Progenitor cell of endocrine pancreas (in vitro differentiated cells): ENCODE measurements at regions not wholly inside any gene's neighbourhood (a gene's known extent, or its start where the extent isn't known, plus 50 kb on each side); places are given as distances from the start of the nearest gene placed in this dataset.

Experiments
- DNase-seq: peaks from one replicate; pipeline ENCODE4 v3.0.0; 2021; ENCODE audit warnings: low spot score; ENCODE audit not compliant: unreplicated experiment
- H3K27ac Mint-ChIP-seq: 2 replicates; pipeline ENCODE4 v1.8.0; 2021; ENCODE audit warnings: mild to moderate bottlenecking, moderate library complexity, mixed read lengths
- H3K27me3 Mint-ChIP-seq: 2 replicates; pipeline ENCODE4 v1.8.0; 2021; ENCODE audit warnings: mixed read lengths
- H3K36me3 Mint-ChIP-seq: 2 replicates; pipeline ENCODE4 v1.8.0; 2022; ENCODE audit warnings: mixed read lengths; ENCODE audit not compliant: insufficient read depth
- H3K4me1 Mint-ChIP-seq: 2 replicates; pipeline ENCODE4 v1.8.0; 2021; ENCODE audit warnings: low read depth, mixed read lengths
- H3K4me3 Mint-ChIP-seq: 2 replicates; pipeline ENCODE4 v1.8.0; 2021; ENCODE audit warnings: low read depth, mild to moderate bottlenecking, moderate library complexity, mixed read lengths
- H3K9me3 Mint-ChIP-seq: 2 replicates; pipeline ENCODE4 v1.8.0; 2021; ENCODE audit warnings: low read depth, mixed read lengths
- TF ChIP-seq, protein P1 (sequence below): fragments of 200-600 bp; sonication (generic); IDR thresholded peaks from one replicate; pipeline ENCODE4 v1.5.0; 2021; ENCODE audit warnings: antibody characterized with exemption, mild to moderate bottlenecking; ENCODE audit not compliant: unreplicated experiment

DNA sequence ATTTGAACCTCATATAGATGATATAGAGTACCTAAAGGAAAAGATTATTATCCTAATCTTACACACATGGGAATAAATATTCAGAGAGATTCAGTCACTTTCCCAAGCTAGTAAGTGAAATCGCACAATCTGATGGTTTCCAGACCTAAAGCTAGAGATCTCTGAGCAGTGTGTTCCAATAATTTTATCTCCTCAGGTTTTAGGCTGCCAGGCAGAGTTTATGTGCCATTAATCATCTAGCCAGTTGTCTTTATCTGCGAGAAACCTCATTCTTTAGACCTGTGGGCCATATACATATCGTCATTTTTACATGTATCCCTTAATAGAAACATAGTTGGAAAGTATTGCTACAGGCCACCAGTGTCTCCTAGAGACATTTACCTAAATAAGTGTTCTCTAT is 647.2 kb upstream of the STEAP1 start:
- Mint-ChIP-seq H3K4me3 (no peak overlapping the region), H3K27me3 (no peaks in the 10 kb centered on the region), H3K9me3 (no peaks in the 10 kb centered on the region), H3K27ac (no peak overlapping the region), H3K36me3 (no peaks in the 10 kb centered on the region), H3K4me1 (peaks cover 2% of the 10 kb centered on the region)
- TF ChIP-seq, protein P1, sequence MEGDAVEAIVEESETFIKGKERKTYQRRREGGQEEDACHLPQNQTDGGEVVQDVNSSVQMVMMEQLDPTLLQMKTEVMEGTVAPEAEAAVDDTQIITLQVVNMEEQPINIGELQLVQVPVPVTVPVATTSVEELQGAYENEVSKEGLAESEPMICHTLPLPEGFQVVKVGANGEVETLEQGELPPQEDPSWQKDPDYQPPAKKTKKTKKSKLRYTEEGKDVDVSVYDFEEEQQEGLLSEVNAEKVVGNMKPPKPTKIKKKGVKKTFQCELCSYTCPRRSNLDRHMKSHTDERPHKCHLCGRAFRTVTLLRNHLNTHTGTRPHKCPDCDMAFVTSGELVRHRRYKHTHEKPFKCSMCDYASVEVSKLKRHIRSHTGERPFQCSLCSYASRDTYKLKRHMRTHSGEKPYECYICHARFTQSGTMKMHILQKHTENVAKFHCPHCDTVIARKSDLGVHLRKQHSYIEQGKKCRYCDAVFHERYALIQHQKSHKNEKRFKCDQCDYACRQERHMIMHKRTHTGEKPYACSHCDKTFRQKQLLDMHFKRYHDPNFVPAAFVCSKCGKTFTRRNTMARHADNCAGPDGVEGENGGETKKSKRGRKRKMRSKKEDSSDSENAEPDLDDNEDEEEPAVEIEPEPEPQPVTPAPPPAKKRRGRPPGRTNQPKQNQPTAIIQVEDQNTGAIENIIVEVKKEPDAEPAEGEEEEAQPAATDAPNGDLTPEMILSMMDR: no peak
- DNase-seq: no peak

DNA sequence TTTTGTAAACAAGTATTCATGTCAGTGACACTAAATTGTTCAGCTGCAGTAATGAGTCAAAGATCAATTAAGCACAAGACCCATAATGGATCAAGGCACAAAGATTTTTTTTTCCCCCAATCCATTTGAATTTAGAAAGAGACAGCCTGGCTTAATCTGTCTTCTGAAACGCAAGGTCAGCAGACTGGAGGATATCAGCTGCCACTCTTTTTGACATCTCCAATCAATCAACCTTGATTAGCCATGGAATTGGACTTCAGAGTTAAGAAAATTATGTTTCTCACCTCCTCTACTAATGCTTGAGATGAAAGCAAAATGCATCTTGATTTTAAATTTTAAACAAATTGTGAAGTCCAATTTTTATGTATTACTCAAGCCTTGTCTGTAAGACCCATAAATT is 642.4 kb upstream of the STEAP1 start:
- H3K4me1 Mint-ChIP-seq: peaks cover 2% of the 10 kb centered on the region
- no peak overlapping the region for H3K27ac Mint-ChIP-seq
- DNase-seq: no peak
- no peak overlapping the region for H3K4me3 Mint-ChIP-seq
- TF ChIP-seq, protein P1: no peak
- H3K9me3 Mint-ChIP-seq: no peaks in the 10 kb centered on the region
- no peaks in the 10 kb centered on the region for H3K36me3 Mint-ChIP-seq
- no peaks in the 10 kb centered on the region for H3K27me3 Mint-ChIP-seq

DNA sequence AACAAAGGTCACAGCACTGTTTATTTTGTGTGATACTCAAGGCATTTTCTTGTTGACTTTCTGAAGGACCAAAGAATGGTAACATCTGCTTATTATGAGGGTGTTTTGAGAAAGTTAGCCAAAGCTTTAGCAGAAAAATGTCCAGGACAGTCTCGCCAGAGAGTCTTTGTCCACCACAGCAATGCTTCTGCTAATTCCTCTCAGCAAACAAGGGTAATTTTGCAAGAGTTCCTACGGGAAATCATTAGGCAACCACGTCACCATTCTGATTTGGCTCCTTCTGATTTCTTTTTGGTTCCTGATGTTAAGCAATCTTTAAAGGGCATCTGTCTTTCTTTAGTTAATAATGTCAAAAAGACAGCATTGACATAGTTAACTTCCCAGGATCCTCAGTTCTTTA is 639.3 kb upstream of the STEAP1 start:
- Mint-ChIP-seq H3K4me3 (no peak overlapping the region), H3K4me1 (no peaks in the 10 kb centered on the region), H3K27me3 (no peaks in the 10 kb centered on the region), H3K36me3 (no peaks in the 10 kb centered on the region), H3K9me3 (no peaks in the 10 kb centered on the region), H3K27ac (no peak overlapping the region)
- TF ChIP-seq, protein P1: no peak
- DNase-seq: no peak

DNA sequence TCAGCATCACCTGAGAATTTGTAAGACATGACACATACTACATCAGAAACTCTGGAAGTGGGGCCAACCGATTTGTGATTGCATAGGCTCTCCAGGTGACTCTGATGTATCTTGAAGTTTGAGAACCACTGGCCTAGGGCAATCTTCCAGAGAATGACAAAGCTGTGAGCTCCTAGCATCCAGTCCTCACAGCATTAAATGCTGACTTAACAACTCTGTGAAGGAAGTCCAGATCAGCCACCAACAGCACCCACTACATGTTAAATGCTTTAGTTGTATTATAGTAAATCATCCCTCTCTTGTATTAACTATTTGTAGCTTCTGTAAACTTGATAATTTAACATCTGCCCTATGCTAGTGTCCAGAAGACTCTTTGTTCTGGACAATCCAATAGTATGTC is 636.5 kb upstream of the STEAP1 start:
- Mint-ChIP-seq H3K27me3 (no peaks in the 10 kb centered on the region), H3K9me3 (peaks cover 6% of the 10 kb centered on the region), H3K36me3 (no peaks in the 10 kb centered on the region), H3K27ac (no peak overlapping the region), H3K4me1 (no peaks in the 10 kb centered on the region), H3K4me3 (no peak overlapping the region)
- TF ChIP-seq, protein P1: no peak
- DNase-seq: no peak

DNA sequence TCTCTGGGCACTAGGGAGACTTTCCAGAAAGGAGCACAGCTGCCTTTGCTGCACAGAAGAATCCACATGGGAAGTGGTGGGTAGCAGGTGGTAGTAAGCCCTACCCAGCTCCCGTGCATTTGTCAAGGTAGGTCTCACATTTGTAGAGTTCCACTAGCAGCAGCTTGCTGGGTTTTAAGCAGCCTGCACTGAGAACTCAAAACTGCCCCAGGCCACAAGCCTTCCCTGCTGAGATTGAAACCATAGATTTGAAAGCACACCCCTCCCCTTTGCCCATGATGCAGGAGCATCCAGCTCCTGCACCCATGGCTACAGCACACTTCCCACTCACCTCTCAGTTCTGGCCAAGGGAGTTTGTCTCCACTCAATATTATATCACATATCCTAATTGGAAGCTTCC is 604.5 kb upstream of the STEAP1 start:
- TF ChIP-seq, protein P1: no peak
- DNase-seq: no peak
- Mint-ChIP-seq H3K27ac (no peak overlapping the region), H3K27me3 (no peaks in the 10 kb centered on the region), H3K4me3 (no peak overlapping the region), H3K9me3 (peaks cover 5% of the 10 kb centered on the region), H3K36me3 (no peaks in the 10 kb centered on the region), H3K4me1 (no peaks in the 10 kb centered on the region)
